ENCODE measurements at regions not wholly inside any gene's neighbourhood (a gene's known extent, or its start where the extent isn't known, plus 50 kb on each side); places are given as distances from the start of the nearest gene placed in this dataset.

DNA sequence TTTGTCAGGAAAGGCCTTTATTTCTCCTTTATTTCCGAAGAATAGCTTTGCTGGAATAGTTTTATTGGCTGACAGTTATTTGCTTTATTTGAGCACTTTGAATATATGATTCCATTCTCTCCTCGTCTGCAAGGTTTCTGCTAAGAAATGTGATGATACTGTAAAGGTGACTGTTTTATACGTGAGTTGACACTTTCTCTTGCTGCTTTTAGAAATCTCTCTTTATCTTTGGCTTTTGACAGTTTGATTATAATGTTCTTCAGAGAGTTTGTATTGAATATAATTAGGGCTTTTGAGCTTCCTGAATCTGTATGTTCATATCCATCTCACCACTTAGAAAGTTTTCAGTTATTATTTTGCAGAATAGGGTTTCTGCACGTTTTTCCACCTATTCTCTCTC, 1003.7 kb upstream of the SLIT2 start (continued):
- TF ChIP-seq HMGXB4 (CRISPR knock-in tag; IDR thresholded peaks at IDR 0.05; ENCODE audit: borderline replicate concordance in 1 of 2, low read depth in 1 of 2), result no peak

GRCh38 chr4:19241895-19242294, 1009.8 kb upstream of the SLIT2 start:
- H3K9ac ChIP-seq (ENCODE audit: insufficient read depth, low read depth, low read length), result no peak overlapping the region
- no peak overlapping the region for H3K4me3 ChIP-seq (replicated peaks in 1 of 3; ENCODE audit: insufficient read depth in 1 of 3, low read depth in 2 of 3, low read length in 3 of 3)
- BruUV-seq (replicated peaks), result no TSS peak
- WGBS (ENCODE audit: low lambda C conversion rate), result 2% methylated on average over 4 of the region's 4 CpGs
- POLR2A ChIA-PET, result no interaction called here
- H4K20me1 ChIP-seq (ENCODE audit: insufficient read depth, low read length), result no peaks in the 10 kb centered on the region
- no peaks in the 10 kb centered on the region for H3K36me3 ChIP-seq (replicated peaks in 1 of 2; ENCODE audit: control insufficient read depth in 1 of 2, insufficient read depth in 2 of 2, low read length in 2 of 2)
- no peak overlapping the region for H2AFZ ChIP-seq (ENCODE audit: low read length)
- no peak overlapping the region for H3K4me2 ChIP-seq (ENCODE audit: low read depth, low read length)
- no peaks in the 10 kb centered on the region for H3K27me3 ChIP-seq (ENCODE audit: control insufficient read depth in 1 of 2, insufficient read depth in 2 of 2, low read length in 2 of 2)
- no peak for FAIRE-seq
- no peak for ATAC-seq
- no peaks in the 10 kb centered on the region for H3K79me2 ChIP-seq (ENCODE audit: insufficient read depth, low read length)
- CTCF ChIA-PET (ENCODE audit: low intra/inter-chr PET ratio, low total read pairs), result no interaction called here
- in situ Hi-C loops (cut with HindIII; ENCODE audit: extremely low pct_ligation_motif_present, low pct_unique_long_range_greater_than_20kb) (no loop called here), intact Hi-C loops (cut with micrococcal nuclease; ENCODE audit: unreplicated experiment) (no loop called here)
- no peak for DNase-seq (ENCODE audit: low spot score)
- H3K4me1 ChIP-seq (ENCODE audit: insufficient read depth, low read length), result no peaks in the 10 kb centered on the region
- H3K9me3 ChIP-seq (ENCODE audit: low read length), result peaks cover 84% of the 10 kb centered on the region
- H3K27ac ChIP-seq (ENCODE audit: extremely low read length, insufficient read depth, low read length), result no peak overlapping the region
- TF ChIP-seq PITX1 (CRISPR knock-in tag; IDR thresholded peaks at IDR 0.05), result no peak
- TF ChIP-seq ZKSCAN8 (CRISPR knock-in tag; IDR thresholded peaks at IDR 0.05; ENCODE audit: borderline replicate concordance), result no peak
- no peak for TF ChIP-seq PREB (CRISPR knock-in tag; IDR thresholded peaks at IDR 0.05)
- TF ChIP-seq ZNF703 (CRISPR knock-in tag; IDR thresholded peaks at IDR 0.05; ENCODE audit: borderline replicate concordance), result no peak
- no peak for TF ChIP-seq ZBTB38 (CRISPR knock-in tag; IDR thresholded peaks at IDR 0.05)
- TF ChIP-seq PHF8 (CRISPR knock-in tag; IDR thresholded peaks at IDR 0.05), result no peak
- TF ChIP-seq KLF15 (CRISPR knock-in tag; IDR thresholded peaks at IDR 0.05; ENCODE audit: borderline replicate concordance), result no peak
- TF ChIP-seq NFRKB (IDR thresholded peaks at IDR 0.05), result no peak
- no peak for TF ChIP-seq SP2 (CRISPR knock-in tag; IDR thresholded peaks at IDR 0.05)
- TF ChIP-seq SNAPC4 (CRISPR knock-in tag; IDR thresholded peaks at IDR 0.05), result no peak
- TF ChIP-seq ZNF20 (CRISPR knock-in tag; IDR thresholded peaks at IDR 0.05), result no peak
- TF ChIP-seq KLF13 (CRISPR knock-in tag; IDR thresholded peaks at IDR 0.05), result no peak
- no peak for TF ChIP-seq ZNF639 (CRISPR knock-in tag; conservative IDR thresholded peaks at IDR 0.05)
- no peak for TF ChIP-seq TSC22D2 (CRISPR knock-in tag; IDR thresholded peaks at IDR 0.05; ENCODE audit: borderline replicate concordance)

Measured in HepG2 (cell line).